GM19025 (cell line): ENCODE measurements at regions not wholly inside any gene's neighbourhood (a gene's known extent, or its start where the extent isn't known, plus 50 kb on each side); places are given as distances from the start of the nearest gene placed in this dataset.

Experiments
- ATAC-seq: cut with Tn5 transposase; IDR thresholded peaks from one replicate; pipeline ENCODE4 v1.9.1; 2021; ENCODE audit warnings: mild to moderate bottlenecking, low read depth, moderate library complexity; ENCODE audit not compliant: unreplicated experiment

DNA sequence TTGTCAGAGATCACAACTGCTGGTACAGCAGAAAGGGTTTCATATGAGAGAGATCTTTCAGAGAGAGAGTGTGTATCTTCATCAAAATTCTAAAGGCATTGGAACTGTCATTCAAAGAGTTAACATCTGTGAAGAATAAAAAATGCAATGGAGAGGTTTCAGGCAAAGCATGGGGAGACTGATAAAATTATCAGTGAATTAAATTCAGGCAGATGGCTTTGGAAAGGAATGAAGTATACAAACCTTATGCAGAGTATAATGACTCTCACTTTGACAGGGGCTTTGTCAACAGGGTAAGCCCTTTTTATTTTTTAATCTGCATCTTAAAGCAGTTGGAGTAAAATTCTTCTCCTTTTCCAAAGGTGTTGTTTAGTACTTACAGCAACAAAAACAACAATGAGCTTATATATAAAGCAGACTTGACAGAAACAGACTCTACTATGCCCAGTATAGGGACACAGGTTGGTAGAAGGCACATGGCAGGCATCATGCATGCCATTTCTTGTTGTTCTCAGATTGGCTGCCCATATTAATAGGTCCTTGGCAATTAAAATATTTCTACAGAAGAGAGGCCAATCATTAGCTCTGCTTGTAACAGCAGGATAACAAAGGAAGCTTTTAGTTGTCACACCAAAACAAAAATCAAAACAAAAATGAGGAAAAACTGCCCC is 54.9 kb upstream of the NXPH1 start:
- no peak for ATAC-seq

- ATAC-seq: no peak
Observed at GRCh38 chr7:8379264-8379663, 54.1 kb upstream of the NXPH1 start.

DNA sequence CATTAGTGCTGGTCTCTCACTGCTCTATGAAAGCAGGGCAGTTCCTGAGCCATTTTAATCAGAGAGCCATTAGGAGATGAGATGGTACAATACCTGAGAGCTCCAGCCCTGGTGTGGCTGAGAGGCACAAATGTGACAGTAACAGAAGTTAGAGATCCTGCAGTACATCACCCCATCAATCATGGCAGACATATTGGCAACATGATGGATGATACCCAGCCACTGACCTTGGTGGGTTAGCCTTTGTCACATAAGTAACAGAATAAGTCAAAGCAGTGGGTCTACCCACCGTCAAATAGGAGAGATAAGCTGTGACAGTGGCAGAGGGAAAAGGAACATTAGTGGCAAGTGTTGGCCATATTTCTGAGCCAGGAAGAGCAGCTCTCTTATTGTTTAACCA is 53.3 kb upstream of the NXPH1 start:
- no peak for ATAC-seq

DNA sequence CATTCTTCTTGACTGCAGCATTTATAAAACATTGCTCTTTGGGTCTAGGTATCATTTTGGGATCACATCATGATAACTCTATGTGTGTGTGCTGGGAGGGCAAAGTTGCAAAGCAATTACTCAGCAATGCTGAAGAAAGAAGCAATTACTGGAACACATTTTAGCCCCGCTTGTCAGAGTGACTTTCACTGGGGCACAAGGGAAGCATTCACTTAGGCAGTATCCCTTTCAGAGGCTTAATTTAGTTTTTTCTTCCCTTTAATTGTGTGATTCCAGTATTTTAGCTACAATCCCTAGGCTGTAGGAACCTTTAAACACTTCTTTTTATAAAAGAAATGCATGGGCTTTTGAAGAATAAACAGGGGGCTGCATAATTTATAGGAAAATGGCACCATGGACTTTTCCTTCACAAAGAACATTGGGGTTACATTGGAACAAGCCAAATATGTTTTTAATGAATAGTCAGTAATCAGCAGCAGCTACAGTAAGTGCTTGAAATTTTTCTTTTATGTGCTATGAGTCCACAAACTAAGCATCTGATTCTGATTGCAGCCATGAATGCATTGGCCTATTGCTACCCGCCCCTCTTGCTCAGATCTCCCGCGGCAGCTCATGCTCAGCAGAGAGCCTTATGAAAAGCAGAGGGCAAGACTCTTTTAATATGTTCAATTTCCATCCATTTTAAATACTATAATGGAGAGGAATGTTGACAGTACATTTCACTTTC is 51.2 kb upstream of the NXPH1 start:
- ATAC-seq: no peak
